ENCODE measurements at regions not wholly inside any gene's neighbourhood (a gene's known extent, or its start where the extent isn't known, plus 50 kb on each side); places are given as distances from the start of the nearest gene placed in this dataset.
A peak's percentile ranks its signal among the peaks of the same experiment; 100 is the strongest.

- Histone ChIP-seq H3K79me2 (ENCODE audit: control insufficient read depth, insufficient read depth, low read length) (no peaks in the 10 kb centered on the region), H3K4me2 (ENCODE audit: extremely low read depth, insufficient read depth, low read length) (no peak overlapping the region), H3K36me3 (ENCODE audit: control insufficient read depth, insufficient read depth, low read length) (no peaks in the 10 kb centered on the region), H3K27ac (ENCODE audit: insufficient read depth, low read length) (no peak overlapping the region), H3K9ac (ENCODE audit: insufficient read depth, low read length) (no peak overlapping the region), H3K4me1 (ENCODE audit: control insufficient read depth, extremely low read depth, insufficient read depth, low read length) (peaks cover 5% of the 10 kb centered on the region), H2AFZ (ENCODE audit: low read length) (no peak overlapping the region), H3K9me3 (ENCODE audit: control insufficient read depth, insufficient read depth, low read depth, low read length) (no peaks in the 10 kb centered on the region), H3K27me3 (ENCODE audit: control insufficient read depth, insufficient read depth, low read length) (peaks cover 2% of the 10 kb centered on the region), H3K4me3 (replicated peaks in 1 of 4; ENCODE audit: control extremely low read depth in 1 of 4, insufficient read depth in 1 of 4, low read depth in 3 of 4, low read length in 4 of 4) (no peak overlapping the region), H4K20me1 (ENCODE audit: control insufficient read depth, extremely low read depth, insufficient read depth, low read length) (no peaks in the 10 kb centered on the region)
- DNase-seq (ENCODE audit: low read depth in 2 of 2), result no peak
- TF ChIP-seq, protein P1, sequence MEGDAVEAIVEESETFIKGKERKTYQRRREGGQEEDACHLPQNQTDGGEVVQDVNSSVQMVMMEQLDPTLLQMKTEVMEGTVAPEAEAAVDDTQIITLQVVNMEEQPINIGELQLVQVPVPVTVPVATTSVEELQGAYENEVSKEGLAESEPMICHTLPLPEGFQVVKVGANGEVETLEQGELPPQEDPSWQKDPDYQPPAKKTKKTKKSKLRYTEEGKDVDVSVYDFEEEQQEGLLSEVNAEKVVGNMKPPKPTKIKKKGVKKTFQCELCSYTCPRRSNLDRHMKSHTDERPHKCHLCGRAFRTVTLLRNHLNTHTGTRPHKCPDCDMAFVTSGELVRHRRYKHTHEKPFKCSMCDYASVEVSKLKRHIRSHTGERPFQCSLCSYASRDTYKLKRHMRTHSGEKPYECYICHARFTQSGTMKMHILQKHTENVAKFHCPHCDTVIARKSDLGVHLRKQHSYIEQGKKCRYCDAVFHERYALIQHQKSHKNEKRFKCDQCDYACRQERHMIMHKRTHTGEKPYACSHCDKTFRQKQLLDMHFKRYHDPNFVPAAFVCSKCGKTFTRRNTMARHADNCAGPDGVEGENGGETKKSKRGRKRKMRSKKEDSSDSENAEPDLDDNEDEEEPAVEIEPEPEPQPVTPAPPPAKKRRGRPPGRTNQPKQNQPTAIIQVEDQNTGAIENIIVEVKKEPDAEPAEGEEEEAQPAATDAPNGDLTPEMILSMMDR (conservative IDR thresholded peaks at IDR 0.05 in 1 of 2, IDR thresholded peaks at IDR 0.05 in 1 of 2; ENCODE audit: low read depth in 1 of 2, low read length in 2 of 2), result no peak
- no peak for TF ChIP-seq EZH2 (IDR thresholded peaks at IDR 0.05; ENCODE audit: low read length, missing control alignments)
Measured at GRCh38 chr6:82588859-82589412, 225.3 kb downstream of the TPBG start.

GRCh38 chr6:82589509-82590206, 226.0 kb downstream of the TPBG start:
- no peak overlapping the region for H3K9ac ChIP-seq (ENCODE audit: insufficient read depth, low read length)
- H3K27me3 ChIP-seq (ENCODE audit: control insufficient read depth, insufficient read depth, low read length), result no peaks in the 10 kb centered on the region
- H3K36me3 ChIP-seq (ENCODE audit: control insufficient read depth, insufficient read depth, low read length), result no peaks in the 10 kb centered on the region
- H3K4me1 ChIP-seq (ENCODE audit: control insufficient read depth, extremely low read depth, insufficient read depth, low read length), result peaks cover 5% of the 10 kb centered on the region
- H3K79me2 ChIP-seq (ENCODE audit: control insufficient read depth, insufficient read depth, low read length), result no peaks in the 10 kb centered on the region
- H2AFZ ChIP-seq (ENCODE audit: low read length), result no peak overlapping the region
- no peaks in the 10 kb centered on the region for H4K20me1 ChIP-seq (ENCODE audit: control insufficient read depth, extremely low read depth, insufficient read depth, low read length)
- DNase-seq (ENCODE audit: low read depth in 2 of 2), result peak; percentile 85 to 93
- H3K9me3 ChIP-seq (ENCODE audit: control insufficient read depth, insufficient read depth, low read depth, low read length), result no peaks in the 10 kb centered on the region
- TF ChIP-seq EZH2 (IDR thresholded peaks at IDR 0.05; ENCODE audit: low read length, missing control alignments), result no peak
- TF ChIP-seq, protein P1 (conservative IDR thresholded peaks at IDR 0.05 in 1 of 2, IDR thresholded peaks at IDR 0.05 in 1 of 2; ENCODE audit: low read depth in 1 of 2, low read length in 2 of 2), result no peak
- H3K27ac ChIP-seq (ENCODE audit: insufficient read depth, low read length), result no peak overlapping the region
- no peak overlapping the region for H3K4me2 ChIP-seq (ENCODE audit: extremely low read depth, insufficient read depth, low read length)
- no peak overlapping the region for H3K4me3 ChIP-seq (replicated peaks in 1 of 4; ENCODE audit: control extremely low read depth in 1 of 4, insufficient read depth in 1 of 4, low read depth in 3 of 4, low read length in 4 of 4)

GRCh38 chr6:82597201-82597600, 233.6 kb downstream of the TPBG start:
- no peaks in the 10 kb centered on the region for H3K4me1 ChIP-seq (ENCODE audit: control insufficient read depth, extremely low read depth, insufficient read depth, low read length)
- H2AFZ ChIP-seq (ENCODE audit: low read length), result no peak overlapping the region
- no peak overlapping the region for H3K9ac ChIP-seq (ENCODE audit: insufficient read depth, low read length)
- DNase-seq (ENCODE audit: low read depth in 2 of 2), result no peak
- H3K79me2 ChIP-seq (ENCODE audit: control insufficient read depth, insufficient read depth, low read length), result no peaks in the 10 kb centered on the region
- no peak for TF ChIP-seq EZH2 (IDR thresholded peaks at IDR 0.05; ENCODE audit: low read length, missing control alignments)
- TF ChIP-seq, protein P1 (conservative IDR thresholded peaks at IDR 0.05 in 1 of 2, IDR thresholded peaks at IDR 0.05 in 1 of 2; ENCODE audit: low read depth in 1 of 2, low read length in 2 of 2), result no peak
- no peaks in the 10 kb centered on the region for H3K27me3 ChIP-seq (ENCODE audit: control insufficient read depth, insufficient read depth, low read length)
- no peak overlapping the region for H3K4me2 ChIP-seq (ENCODE audit: extremely low read depth, insufficient read depth, low read length)
- no peaks in the 10 kb centered on the region for H4K20me1 ChIP-seq (ENCODE audit: control insufficient read depth, extremely low read depth, insufficient read depth, low read length)
- H3K27ac ChIP-seq (ENCODE audit: insufficient read depth, low read length), result no peak overlapping the region
- H3K4me3 ChIP-seq (replicated peaks in 1 of 4; ENCODE audit: control extremely low read depth in 1 of 4, insufficient read depth in 1 of 4, low read depth in 3 of 4, low read length in 4 of 4), result no peak overlapping the region
- H3K9me3 ChIP-seq (ENCODE audit: control insufficient read depth, insufficient read depth, low read depth, low read length), result no peaks in the 10 kb centered on the region
- no peaks in the 10 kb centered on the region for H3K36me3 ChIP-seq (ENCODE audit: control insufficient read depth, insufficient read depth, low read length)

All from fibroblast of lung (primary cell).